ENCODE measurements at regions not wholly inside any gene's neighbourhood (a gene's known extent, or its start where the extent isn't known, plus 50 kb on each side); places are given as distances from the start of the nearest gene placed in this dataset.
A peak's percentile ranks its signal among the peaks of the same experiment; 100 is the strongest.

DNA sequence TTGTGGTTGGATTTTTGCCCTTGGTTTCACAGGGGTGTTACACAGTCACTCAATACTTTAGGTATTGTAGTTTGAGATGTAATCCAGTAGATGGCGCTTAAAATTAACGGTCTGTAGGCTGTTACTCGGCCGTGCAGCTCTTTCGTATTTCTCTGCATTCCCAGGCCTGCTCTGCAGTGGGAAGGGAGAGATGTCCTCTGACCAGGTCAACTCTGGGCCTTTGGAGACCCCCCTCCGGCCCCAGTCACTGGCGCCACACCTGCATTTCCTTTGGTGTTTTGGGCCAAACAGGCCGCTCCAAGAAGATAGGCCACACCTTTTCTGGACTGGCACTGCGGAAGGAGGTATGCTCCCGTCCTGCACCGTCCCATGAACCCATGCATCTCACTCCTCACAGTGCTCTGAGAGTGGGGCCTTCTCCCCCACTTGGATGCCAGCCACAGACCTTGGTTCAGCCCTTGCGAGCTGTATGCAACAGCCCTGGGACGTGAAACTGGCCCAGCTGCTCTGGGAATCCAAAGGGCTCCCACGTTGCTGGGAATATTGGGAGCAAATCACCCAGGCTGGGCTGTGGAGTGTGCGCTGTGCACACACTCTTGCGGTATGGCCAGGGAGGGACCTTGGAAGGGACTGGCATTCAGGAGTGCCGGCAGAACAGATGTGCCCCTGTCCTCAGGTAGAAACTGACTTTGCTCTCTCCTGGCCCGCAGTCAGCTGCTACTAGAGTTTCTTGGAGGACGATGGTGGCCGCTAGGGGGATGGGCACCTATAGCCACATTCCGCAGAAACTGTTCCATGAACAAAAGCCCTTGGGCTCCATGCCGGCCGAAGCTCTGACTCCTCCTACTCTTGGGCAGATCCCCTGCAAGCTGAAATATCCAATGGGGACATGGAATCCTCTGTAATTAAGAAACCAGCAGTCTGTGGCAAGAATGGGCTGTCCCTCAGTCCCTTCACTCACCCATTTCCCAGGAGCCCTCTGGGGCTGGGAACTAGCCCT lies 410.5 kb upstream of the CADM2 start:
- intact Hi-C loops (cut with micrococcal nuclease), result no loop called here
- H2BK120ac ChIP-seq (ENCODE audit: low read depth, low read length), result no peak overlapping the region
- ATAC-seq (ENCODE audit: low read depth) (no peak), DNase-seq (no peak)
- no peak overlapping the region for H2BK20ac ChIP-seq (ENCODE audit: low read depth, low read length)
- BruUV-seq (replicated peaks), result no TSS peak
- H3K27me3 ChIP-seq (ENCODE audit: control insufficient read depth, insufficient read depth, low read length), result no peaks in the 10 kb centered on the region
- WGBS, 2 experiments (ENCODE audit: extremely low coverage in 2 of 2, insufficient read length in 1 of 2), result 36% methylated on average over 6 of the region's 23 CpGs; no CpG with 5 or more reads in 1 of the 2 experiments
- H3K4me3 ChIP-seq (ENCODE audit: insufficient read depth, low read depth, low read length), result no peak overlapping the region
- no peaks in the 10 kb centered on the region for H3K9me1 ChIP-seq (ENCODE audit: insufficient read depth, low read length)
- no peak overlapping the region for H2AFZ ChIP-seq (replicated peaks; ENCODE audit: low read length, poor library complexity)
- H3K56ac ChIP-seq (ENCODE audit: extremely low read depth, insufficient read depth, low read length), result no peak overlapping the region
- H4K8ac ChIP-seq (ENCODE audit: low read depth in 2 of 2, low read length in 2 of 2), result no peak overlapping the region
- TF ChIP-seq POLR2A (IDR thresholded peaks at IDR 0.05; ENCODE audit: low read depth, low read length) (no peak), RCOR1 (IDR thresholded peaks at IDR 0.05; ENCODE audit: insufficient replicate concordance, low read length) (no peak), CTCF (conservative IDR thresholded peaks at IDR 0.05; ENCODE audit: low read depth, low read length) (0 out of 2 replicates have a peak, but pooled peaks have one; percentile 15), SMC3 (IDR thresholded peaks at IDR 0.05; ENCODE audit: low read depth, low read length) (no peak), MAFK (IDR thresholded peaks at IDR 0.05; ENCODE audit: low read depth, low read length) (no peak), CHD1 (IDR thresholded peaks at IDR 0.05; ENCODE audit: low read depth, low read length) (no peak), RAD21 (IDR thresholded peaks at IDR 0.05; ENCODE audit: low read length) (0 out of 2 replicates have a peak, but pooled peaks have one; percentile 17), CEBPB (IDR thresholded peaks at IDR 0.05; ENCODE audit: low read depth, low read length) (no peak), FOS (IDR thresholded peaks at IDR 0.05; ENCODE audit: low read depth, low read length) (no peak), RFX5 (IDR thresholded peaks at IDR 0.05; ENCODE audit: low read depth, low read length) (no peak), MXI1 (IDR thresholded peaks at IDR 0.05; ENCODE audit: borderline replicate concordance, low read depth, low read length) (no peak)
- no peak overlapping the region for H2BK5ac ChIP-seq (ENCODE audit: low read depth, low read length, poor library complexity, severe bottlenecking)
- H2AK5ac ChIP-seq (ENCODE audit: low read depth, low read length), result no peak overlapping the region
- H3K23ac ChIP-seq (ENCODE audit: low read depth, low read length), result no peak overlapping the region
- H4K20me1 ChIP-seq (ENCODE audit: insufficient read depth, low read length), result no peaks in the 10 kb centered on the region
- no peak overlapping the region for H4K91ac ChIP-seq (ENCODE audit: insufficient read depth, low read depth, low read length)
- no peak overlapping the region for H2BK15ac ChIP-seq (ENCODE audit: low read depth, low read length)
- dilution Hi-C loops (cut with HindIII; ENCODE audit: low sequenced_read_pairs, unreplicated experiment), result no loop called here
- no peak overlapping the region for H4K5ac ChIP-seq (ENCODE audit: low read depth, low read length)
- no peak overlapping the region for H3K4me2 ChIP-seq (ENCODE audit: low read depth, low read length)
- no peak overlapping the region for H3K9ac ChIP-seq (ENCODE audit: low read depth, low read length)
- ChIA-PET CTCF (interaction anchor here (0.6 kb wide), 1 partner anchor 1479 kb away, joined by 3 read pairs; no protein-coding TSS in a partner anchor), POLR2A (ENCODE audit: unreplicated experiment) (no interaction called here)
- no peak overlapping the region for H3K27ac ChIP-seq (ENCODE audit: insufficient read depth, low read length)
- no peaks in the 10 kb centered on the region for H3K36me3 ChIP-seq (ENCODE audit: control insufficient read depth, insufficient read depth, low read length)
- H3K79me1 ChIP-seq (ENCODE audit: low read depth in 1 of 2, low read length in 2 of 2), result no peaks in the 10 kb centered on the region
- H3K14ac ChIP-seq (replicated peaks; ENCODE audit: low read depth, low read length), result no peak overlapping the region
- in situ Hi-C loops (cut with MboI; ENCODE audit: low sequenced_read_pairs), result no loop called here
- H3K4ac ChIP-seq (ENCODE audit: low read depth, low read length), result no peak overlapping the region
- H3K18ac ChIP-seq (ENCODE audit: low read depth, low read length), result no peak overlapping the region
- H3K4me1 ChIP-seq (ENCODE audit: control insufficient read depth, insufficient read depth, low read length), result no peaks in the 10 kb centered on the region
- H3K9me3 ChIP-seq (ENCODE audit: control insufficient read depth, insufficient read depth, low read length), result peaks cover 12% of the 10 kb centered on the region; the same call in 1 of the 2 replicates
- no peak overlapping the region for H2AK9ac ChIP-seq (replicated peaks; ENCODE audit: low read depth, low read length, poor library complexity)

Data from IMR-90 (cell line).